ENCODE measurements at regions not wholly inside any gene's neighbourhood (a gene's known extent, or its start where the extent isn't known, plus 50 kb on each side); places are given as distances from the start of the nearest gene placed in this dataset.

- TF ChIP-seq, protein P1, sequence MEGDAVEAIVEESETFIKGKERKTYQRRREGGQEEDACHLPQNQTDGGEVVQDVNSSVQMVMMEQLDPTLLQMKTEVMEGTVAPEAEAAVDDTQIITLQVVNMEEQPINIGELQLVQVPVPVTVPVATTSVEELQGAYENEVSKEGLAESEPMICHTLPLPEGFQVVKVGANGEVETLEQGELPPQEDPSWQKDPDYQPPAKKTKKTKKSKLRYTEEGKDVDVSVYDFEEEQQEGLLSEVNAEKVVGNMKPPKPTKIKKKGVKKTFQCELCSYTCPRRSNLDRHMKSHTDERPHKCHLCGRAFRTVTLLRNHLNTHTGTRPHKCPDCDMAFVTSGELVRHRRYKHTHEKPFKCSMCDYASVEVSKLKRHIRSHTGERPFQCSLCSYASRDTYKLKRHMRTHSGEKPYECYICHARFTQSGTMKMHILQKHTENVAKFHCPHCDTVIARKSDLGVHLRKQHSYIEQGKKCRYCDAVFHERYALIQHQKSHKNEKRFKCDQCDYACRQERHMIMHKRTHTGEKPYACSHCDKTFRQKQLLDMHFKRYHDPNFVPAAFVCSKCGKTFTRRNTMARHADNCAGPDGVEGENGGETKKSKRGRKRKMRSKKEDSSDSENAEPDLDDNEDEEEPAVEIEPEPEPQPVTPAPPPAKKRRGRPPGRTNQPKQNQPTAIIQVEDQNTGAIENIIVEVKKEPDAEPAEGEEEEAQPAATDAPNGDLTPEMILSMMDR (IDR thresholded peaks at IDR 0.05; ENCODE audit: insufficient read depth, missing control alignments) = no peak
- DNase-seq (ENCODE audit: insufficient read length, low spot score) = no peak
- FAIRE-seq = no peak
These were observed 298.2 kb downstream of the DOK5 start for GRCh38 chr20:54773643-54774000.

DNA sequence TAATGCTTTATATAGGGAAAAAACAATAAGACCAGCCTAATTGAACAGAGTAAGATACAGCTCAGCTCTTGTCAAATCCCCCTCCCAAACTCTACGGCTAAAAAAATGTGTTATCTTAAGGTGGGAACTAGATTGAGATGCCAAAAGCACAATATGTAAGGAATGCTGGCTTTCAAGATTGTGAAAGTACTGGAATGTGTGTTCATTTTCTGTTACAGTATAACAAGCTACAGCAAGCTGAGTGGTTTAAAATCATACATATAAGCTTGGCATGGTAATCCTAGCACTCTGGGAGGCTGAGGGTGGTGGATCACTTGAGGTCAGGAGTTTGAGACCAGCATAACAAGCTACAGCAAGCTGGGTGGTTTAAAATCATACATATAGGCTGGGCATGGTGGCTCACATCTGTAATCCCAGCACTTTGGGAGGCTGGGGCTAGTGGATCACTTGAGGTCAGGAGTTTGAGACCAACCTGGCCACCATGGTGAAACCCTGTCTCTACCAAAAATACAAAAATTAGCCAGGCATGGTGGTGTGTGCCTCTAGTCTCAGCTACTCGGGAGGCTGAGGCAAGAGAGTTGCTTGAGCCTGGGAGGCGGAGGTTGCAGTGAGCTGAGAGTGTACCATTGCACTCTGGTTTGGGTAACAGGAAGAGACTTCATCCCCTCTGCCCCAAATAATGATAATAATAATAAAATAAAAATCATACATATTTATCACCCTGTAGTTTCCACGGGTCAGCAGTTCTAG, 297.7 kb downstream of the DOK5 start:
- FAIRE-seq (no peak), DNase-seq (ENCODE audit: insufficient read length, low spot score) (no peak)
- TF ChIP-seq, protein P1 (IDR thresholded peaks at IDR 0.05; ENCODE audit: insufficient read depth, missing control alignments) = no peak

GRCh38 chr20:54766483-54766882, 291.1 kb downstream of the DOK5 start:
- TF ChIP-seq, protein P1 (IDR thresholded peaks at IDR 0.05; ENCODE audit: insufficient read depth, missing control alignments) = no peak
- DNase-seq (ENCODE audit: insufficient read length, low spot score) (no peak), FAIRE-seq (no peak)

DNA sequence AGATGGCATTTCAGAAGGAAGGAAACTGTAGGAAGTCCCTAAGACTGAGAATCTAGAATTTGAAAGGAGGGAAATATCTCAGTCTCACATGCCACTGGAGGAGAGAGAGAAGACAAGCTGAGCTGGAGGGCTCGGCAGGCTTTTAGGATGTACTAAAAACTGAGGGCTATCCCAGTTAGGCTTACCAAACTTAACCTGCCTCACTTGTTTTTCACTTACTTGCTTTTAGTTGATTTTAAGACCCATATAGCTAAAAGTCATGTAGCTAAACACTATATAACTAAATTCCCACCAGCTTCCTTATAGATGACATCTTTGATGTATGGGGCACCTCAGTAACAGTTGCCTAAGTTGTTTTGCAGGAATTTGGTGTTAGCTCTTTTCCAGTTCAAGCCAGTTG, 288.0 kb downstream of the DOK5 start:
- TF ChIP-seq, protein P1 (IDR thresholded peaks at IDR 0.05; ENCODE audit: insufficient read depth, missing control alignments) = no peak
- FAIRE-seq = no peak
- DNase-seq (ENCODE audit: insufficient read length, low spot score) = no peak

DNA sequence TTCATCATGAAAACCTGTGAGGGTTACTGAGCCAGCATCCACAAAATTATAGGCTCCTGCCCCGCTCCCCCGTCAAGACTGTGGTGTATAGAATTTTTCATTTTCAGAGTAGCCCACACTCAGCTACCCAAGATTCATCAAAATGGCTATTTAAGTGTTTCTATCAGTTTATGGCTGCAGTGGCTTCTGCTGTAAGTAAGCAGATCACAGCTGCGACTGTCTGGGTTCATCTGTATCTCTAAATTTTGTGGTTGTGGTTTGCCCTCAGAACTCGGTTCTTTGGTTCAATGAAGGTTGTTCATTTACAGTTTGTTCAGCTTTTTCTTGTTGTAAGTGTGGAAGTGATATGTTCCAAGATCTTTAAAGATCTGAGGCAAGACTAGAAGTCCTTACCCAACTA, 284.2 kb downstream of the DOK5 start:
- TF ChIP-seq, protein P1 (IDR thresholded peaks at IDR 0.05; ENCODE audit: insufficient read depth, missing control alignments) = no peak
- no peak for DNase-seq (ENCODE audit: insufficient read length, low spot score)
- no peak for FAIRE-seq

- TF ChIP-seq, protein P1 (IDR thresholded peaks at IDR 0.05; ENCODE audit: insufficient read depth, missing control alignments) = no peak
- DNase-seq (ENCODE audit: insufficient read length, low spot score) (no peak), FAIRE-seq (no peak)
These were observed 271.4 kb downstream of the DOK5 start for GRCh38 chr20:54746796-54747195.

GRCh38 chr20:54745780-54746179, 270.4 kb downstream of the DOK5 start:
- FAIRE-seq = no peak

More at GRCh38 chr20:54745780-54746179, 270.4 kb downstream of the DOK5 start:
- TF ChIP-seq, protein P1 (IDR thresholded peaks at IDR 0.05; ENCODE audit: insufficient read depth, missing control alignments) = no peak
- no peak for DNase-seq (ENCODE audit: insufficient read length, low spot score)

Measured in D721Med (cell line).